SKM-1 treated with dmso at 0.1 percent for 144 hours (cell line): ENCODE measurements at regions not wholly inside any gene's neighbourhood (a gene's known extent, or its start where the extent isn't known, plus 50 kb on each side); places are given as distances from the start of the nearest gene placed in this dataset.

Experiments used
- DNase-seq: peaks from one replicate; lab custom pipeline; 2025; ENCODE audit not compliant: unreplicated experiment; lab: John Stamatoyannopoulos, UW

DNA sequence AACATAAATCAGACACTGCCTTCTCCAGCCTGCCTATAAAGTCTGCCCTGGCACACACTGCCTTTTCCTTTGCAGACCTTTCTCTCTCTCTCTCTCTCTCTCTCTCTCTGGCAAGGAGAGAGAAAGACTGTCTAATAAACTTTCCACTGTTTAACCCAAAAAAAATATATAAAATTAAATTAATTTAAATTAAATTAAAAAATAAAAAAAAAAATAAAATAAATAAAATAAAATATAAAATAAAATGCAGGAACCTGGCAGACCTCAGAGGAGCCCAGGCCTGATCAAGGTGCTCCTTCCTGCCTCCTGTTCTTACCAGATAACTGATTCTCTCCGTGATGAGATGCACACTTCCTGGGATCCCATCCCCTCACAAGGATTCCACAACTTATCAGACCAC is 103.9 kb upstream of the VASH1 start:
- no peak for DNase-seq

DNA sequence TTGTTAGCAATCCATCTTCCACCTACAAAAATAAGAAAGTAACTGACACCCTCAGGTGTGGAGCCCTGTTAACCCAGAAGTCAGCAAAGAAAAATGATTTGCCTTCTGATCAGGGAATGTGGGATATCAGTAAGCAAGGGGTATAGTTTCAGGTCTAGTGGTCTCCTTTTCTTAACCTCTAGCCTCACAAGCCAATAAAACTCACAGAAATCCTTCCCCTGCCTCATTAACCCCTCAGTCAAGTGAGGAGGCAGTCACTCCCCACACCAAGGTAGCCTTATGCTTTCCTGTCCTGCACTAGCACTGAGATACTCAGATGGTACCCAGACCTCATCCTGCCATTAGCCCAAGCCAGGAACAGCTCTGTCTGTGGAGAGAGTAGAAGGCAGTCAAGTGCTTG is 103.4 kb upstream of the VASH1 start:
- no peak for DNase-seq

DNA sequence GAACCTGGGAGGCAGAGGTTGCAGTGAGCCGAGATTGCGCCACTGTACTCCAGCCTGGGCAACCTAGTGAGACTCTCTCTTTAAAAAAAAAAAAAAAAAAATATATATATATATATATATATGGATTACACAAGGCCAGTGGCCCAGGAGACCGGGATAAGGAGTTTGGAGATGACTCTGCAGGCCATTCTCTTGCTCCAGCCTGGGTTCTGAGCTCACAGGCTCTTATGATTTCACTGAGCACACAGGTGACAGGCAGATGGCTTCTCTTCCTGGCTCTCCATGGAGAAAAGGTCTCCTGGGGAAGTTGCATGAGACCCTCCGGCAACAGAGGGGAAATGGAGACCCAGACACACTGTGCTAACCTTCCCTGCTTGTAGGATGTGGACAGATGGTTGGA is 98.7 kb upstream of the VASH1 start:
- no peak for DNase-seq

DNA sequence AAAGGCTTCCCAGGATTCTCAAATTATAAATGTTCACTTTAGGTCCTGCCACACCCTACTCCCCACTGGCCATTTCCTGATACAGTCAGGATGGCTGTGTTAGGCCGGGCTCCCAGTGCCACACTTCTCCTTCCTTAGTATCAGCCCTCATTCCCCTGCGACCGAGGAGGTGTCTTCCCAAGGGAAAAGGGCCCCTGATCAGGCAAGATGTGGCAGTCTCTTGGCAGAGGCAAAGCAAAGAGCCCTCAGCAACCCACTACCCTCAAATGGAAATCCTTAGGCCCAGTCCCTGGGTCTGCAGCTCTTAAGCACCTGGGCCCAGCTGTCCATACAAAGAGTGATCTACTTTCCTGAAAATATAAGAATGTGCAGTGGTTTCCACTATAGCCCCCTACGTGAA is 96.5 kb upstream of the VASH1 start:
- peak; percentile 4 for DNase-seq

DNA sequence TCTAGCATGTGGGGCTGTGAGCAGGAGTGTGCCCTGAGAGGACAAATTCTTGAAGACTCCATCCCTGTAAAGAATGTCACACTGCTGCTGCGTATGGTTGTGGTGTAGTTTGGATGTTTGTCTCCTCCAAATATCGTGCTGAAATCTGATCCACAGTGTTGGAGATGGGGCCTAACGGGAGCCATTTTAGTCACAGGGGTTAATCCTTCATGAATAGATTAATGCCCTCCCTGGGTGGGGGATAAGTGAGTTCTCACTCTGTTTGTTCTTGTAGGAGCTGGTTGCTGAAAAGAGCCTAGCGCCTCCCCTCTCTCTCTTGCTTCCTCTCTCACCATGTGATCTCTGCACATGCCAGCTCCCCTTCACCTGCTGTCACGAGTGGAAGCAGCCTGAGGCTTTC is 94.5 kb upstream of the VASH1 start:
- no peak for DNase-seq

DNA sequence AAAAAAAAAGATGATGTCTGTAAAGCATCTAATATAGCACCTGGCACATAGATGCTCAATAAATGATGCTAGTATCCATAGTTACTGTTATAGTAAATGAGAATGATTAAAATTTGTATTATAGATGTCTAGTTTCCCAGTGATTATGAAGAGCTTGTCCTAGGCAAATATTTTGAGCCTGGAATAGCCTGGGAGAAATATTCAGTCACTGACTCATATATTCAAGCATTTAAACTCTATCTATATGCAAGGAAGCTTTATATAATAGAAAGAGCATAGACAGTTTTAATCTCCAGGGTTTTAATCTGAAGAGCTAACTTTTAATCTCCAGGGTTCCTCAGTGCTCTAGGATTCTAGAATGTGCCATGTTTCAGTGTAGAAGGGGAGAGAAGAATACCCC is 91.5 kb upstream of the VASH1 start:
- DNase-seq: no peak

DNA sequence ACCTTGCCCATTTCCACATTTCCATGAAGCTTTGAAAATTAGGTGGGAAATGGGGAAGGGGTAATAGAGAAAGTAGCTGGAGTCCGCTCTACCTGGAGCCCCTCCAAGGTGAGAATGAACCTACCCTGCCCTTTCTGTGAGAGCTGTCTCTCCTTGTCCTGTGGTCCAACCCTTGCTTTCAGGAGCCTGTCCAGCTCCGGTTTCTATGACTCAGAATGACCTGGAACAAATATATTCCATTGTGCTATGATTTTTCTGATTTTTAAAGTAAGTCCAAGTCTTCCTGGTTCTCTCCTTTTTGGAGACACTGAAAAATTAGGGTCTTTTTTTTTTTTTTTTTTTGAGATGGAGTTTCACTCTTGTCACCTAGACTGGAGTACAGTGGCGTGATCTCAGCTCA is 89.1 kb upstream of the VASH1 start:
- no peak for DNase-seq

DNA sequence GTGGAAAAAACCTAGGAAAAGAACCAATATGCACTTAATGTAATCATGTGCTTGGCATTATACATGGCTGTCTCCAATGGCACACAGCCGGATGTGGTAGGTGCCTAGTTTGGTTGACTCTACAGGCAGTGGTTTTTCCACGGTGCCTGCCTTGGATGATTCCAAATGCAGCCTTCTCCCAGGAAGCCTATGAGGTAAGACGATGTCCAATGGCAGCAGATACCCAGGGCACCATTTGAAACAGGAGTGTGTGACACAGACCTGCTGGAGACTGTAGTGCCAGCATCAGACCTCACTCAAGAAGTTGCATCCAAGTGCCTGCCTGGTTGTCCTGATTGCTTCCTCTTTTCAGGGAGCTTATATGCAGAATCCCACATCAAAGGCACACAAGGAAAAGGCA is 88.0 kb upstream of the VASH1 start:
- no peak for DNase-seq

DNA sequence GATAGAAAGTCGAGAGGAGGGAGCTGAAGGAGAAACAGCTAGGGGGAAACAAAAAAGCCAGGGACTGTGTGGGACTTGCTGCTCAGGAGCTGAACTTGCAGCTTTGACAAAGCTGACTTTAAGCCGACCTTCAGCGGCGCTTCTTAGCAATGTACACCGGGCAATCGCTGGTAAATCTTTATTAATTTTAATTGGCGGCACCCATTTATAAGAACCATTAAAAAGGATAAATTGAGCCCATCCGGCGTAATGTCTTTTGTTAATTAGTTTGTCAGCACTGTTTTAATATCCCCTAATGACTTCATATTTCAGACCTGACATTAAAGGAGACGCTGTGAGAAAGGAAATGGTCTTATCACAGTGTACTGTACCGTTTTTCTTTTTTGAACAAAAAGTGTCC is 86.2 kb upstream of the VASH1 start:
- DNase-seq: no peak

DNA sequence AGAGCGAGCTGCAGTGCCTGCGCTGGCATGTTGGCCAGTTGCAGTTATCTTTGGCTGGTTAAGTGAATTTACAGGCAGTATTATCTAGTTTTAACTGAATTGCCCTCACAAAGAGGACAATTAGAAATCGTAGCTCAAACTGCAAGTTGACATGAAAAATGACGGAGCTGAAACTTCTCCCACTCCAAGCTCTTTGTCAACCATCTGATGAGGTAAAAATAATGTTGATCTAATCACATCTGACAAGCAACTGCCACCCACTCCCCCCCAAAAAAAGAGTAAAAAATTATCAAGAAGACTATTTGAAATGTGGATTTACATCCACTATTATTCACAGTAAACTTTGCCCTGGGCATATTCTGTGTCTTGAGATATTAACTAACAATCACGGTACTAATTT is 84.7 kb upstream of the VASH1 start:
- DNase-seq: no peak

DNA sequence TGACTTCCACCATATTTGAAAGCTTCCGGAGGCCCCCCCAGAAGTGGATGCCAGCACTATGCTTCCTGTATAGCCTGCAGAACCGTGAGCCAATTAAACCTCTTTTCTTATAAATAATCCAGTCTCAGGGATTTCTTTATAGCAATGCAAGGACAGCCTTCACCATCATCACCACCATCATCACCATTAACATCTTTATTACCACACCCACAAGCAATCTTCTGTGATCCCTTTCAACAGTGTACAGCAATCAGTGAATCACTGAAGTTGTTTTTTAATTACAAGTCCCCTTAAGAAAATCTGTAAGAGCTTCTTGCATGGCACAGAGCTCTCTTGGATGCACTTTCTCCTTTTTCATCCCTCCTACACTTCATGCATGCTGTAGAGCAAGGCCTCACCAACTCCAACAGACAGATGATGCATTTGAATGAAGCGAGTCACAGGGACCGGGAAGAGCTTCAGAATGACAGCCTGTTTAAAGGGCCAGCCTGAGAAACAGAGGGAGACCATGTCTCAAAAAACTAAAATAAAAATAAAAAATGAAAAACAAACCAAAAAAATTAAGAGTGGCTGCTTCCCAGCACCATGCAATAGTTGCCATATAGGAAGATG is 83.6 kb upstream of the VASH1 start:
- no peak for DNase-seq

DNA sequence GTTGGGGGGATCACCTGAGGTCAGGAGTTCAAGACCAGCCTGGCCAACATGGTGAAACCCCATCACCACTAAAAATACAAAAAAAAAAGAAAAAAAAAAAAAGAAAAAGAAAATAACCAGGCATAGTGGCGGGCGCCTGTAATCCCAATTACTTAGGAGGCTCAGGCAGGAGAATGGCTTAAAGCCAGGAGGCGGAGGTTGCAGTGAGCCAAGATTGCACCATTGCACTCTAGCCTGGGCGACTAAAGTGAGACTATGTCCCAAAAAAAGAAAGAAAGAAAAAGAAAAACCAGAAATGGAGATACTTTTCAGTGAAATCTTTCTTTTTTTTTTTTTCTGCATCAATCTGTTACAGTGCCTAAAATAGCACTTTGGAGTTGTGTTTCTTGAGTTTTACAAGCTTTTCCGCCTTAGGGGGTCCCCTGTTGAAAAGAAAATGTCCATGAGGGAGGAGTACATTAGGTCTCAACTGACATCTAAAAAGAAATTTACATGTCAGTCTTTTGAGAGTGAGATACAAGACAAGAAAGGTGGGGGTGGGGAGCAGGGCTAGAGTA is 82.9 kb upstream of the VASH1 start:
- DNase-seq: no peak

DNA sequence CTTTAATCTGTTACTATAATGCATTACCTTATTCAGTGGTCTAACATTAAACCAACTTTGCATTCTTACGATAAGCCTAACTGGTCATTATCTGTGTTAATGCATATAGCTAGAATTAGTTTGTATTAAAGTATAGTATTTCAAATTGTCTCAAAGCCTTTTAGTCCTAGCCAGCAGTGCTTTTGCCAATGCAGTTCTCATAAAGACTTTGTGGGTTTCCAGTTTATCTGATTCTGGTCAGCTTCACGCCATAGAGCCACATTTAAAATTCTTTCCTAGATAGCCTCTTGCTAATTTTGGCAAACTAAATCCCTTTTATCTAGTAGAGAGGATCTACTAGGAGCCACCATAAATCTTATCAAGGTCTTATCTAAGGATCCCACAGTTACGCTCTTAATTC is 78.9 kb upstream of the VASH1 start:
- no peak for DNase-seq

DNA sequence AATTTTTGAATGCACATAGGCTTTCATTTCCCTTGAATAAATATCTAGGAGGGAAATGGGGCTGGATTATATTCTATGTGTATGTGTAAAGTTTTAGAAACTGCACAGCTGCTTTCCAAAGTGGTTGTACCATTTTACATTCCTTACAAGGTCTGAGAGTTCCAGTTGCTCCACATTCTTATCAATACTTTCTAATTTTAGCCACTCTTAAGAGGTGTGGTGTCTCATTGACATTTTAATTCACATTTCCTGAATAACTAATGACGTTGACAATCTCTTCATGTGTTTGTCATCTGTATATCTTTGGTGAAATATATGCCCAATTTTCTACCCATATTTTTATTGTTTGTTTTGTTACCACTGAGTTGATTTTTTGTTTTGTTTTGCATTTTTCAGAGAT is 74.6 kb upstream of the VASH1 start:
- no peak for DNase-seq

DNA sequence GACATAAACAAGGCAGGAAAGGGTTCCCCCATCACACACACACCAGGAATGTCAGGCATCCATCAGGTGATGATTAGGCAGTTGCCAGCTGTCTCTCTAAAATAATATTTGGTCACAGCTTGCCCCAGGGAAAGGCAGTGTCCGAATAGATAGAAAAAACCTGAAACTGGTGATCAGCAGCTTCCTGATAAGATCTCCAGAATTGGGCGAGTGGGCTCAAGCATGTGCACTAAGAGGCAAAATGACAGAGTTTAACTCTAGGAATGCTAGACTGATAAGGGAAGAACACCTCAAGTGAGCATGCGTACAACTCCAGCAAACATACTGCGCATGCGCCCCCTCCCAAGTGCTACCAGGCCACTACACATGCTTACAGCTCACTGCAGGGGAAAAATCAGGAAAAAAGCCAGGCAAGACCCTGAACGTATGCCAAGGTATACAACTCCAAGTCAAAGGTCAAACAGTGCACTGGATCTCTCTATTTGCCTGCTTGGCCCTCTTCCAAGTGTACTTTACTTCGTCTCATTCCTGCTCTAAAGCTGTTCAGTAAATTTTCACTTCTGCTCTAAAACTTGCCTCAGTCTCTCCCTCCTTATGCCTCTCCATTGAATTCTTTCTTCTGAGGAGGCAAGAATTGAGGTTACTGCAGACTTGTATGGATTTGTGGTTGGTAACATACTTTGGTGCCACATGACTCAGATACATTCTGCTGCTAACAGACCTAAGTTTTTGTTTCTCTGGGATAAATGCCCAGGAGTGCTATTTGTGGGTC is 73.5 kb upstream of the VASH1 start:
- no peak for DNase-seq

DNA sequence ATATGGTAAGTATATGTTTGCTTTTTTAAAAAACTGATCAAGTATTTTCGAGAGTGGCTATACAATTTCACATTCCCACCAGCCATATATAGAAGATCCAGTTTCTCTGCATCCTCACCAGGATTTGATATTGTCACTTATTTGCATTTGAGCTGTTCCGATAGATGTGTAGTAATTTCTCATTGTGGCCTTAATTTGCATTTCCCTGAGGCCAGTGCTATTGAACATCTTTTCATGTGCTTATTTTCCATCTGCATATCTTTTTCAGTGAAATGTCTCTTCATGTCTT is 72.9 kb upstream of the VASH1 start:
- DNase-seq: no peak

DNA sequence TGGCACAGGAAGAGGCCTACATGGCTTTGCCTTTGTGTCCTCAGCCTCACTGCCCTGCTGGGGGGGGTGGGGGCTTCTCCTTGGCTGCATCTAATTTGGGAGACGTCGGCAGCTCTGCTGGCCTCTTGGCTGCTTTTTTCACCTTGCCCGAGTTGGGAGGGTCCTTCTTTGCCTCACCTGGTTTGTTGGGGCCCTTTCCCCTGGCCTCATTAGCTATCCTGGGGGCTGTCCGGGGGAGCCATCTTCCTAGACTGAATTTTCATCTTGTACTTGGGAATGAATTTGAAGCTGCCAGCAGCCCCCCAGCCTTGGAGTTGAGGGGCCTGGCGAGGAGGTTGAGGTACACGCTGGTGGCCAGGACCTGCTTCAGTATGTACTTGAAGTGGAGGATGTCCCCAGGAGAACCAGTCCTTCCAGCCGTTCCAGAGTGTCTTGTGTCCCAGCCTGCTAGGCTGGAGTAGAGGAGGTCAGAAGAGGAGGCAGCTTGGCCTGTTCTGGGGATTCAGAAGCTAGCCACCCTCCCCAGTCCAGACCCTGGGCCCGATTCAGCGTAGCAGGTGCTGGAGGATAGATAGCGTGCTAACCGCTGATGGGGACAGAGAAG is 70.7 kb upstream of the VASH1 start:
- DNase-seq: no peak

DNA sequence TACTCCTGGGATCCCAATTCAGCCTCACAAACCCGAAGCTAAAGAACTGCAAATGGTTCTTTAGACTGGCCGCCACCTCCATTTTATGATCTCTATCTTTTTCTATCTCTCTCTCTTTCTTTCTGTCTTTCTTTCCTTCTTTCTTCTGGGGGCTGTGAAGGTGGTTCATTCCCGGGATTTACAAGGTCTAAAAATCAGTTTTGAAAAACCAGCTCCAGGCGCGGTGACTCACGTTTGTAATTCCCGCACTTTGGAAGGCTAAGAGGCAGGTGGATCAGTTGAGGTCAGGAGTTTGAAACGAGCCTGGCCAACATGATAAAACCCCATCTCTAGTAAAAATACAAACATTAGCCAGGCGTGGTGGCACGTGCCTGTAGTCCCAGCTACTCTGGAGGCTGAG is 67.2 kb upstream of the VASH1 start:
- DNase-seq: no peak

DNA sequence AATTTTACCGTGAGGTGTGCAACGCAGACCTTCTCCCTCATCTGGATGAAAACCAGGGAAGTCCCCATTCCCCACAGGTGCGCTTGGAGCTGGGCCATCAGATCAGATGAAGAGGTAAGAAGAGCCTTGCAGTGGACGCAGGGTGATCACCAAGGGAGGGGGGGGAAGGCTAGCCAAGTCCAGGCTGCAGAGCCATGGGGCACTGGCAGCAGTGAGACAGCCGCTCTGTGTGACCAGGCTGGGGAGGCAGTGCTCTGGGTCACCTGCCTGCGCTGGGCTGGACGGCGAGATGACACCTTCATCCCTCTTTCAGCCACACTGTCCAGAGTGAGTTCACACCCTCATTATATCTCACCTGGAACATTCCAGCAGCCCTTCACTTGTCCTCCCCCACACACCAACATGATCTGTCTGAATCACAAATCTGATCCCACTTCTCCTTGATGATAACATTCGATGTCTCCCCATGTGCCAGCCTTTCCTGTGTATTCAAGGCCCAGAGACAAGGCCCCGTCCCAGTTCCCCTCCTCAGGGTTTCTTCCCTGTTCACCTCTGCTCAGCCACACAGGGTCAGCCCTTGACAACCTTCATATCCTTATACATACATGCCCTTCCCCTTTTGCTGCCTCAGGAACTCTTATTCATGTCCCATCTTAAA is 65.9 kb upstream of the VASH1 start:
- no peak for DNase-seq

DNA sequence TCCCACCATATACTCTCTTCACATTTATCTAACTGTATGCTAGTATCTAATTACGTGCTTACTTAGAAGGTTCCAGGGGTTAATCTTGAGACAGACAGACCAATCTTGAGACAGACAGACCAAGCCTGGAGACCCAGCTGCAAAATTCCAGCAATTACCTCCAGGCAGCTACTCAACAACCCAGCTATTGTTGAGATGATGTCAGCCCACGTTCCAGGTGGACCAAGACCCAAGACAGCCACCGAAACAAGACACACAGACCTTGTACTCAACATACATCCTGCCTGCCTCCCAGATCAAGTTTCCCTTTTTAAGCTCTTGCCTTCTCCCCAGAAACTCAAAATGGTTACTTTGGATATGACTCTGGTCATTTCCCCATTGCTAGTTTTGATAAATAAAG is 64.9 kb upstream of the VASH1 start:
- no peak for DNase-seq

DNA sequence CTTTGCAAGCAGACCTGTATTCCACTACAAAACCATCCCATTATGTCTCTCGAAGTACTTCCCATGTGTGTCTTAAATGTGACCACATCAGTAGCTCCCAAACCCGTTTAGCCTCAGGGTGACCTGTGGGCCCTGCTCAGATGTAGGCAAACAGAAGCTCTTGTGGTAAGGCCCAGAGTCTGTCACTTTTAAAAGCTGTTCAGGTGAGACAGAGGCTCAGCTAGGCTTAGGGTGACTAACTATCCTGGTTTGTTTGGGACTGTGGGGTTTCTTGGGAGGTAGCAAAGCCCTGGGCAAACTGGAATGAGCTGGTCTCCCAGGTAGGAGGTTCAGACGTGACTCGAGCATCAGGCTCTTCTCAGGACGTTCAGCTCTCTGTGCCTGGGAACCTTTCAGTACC is 64.5 kb upstream of the VASH1 start:
- no peak for DNase-seq

DNA sequence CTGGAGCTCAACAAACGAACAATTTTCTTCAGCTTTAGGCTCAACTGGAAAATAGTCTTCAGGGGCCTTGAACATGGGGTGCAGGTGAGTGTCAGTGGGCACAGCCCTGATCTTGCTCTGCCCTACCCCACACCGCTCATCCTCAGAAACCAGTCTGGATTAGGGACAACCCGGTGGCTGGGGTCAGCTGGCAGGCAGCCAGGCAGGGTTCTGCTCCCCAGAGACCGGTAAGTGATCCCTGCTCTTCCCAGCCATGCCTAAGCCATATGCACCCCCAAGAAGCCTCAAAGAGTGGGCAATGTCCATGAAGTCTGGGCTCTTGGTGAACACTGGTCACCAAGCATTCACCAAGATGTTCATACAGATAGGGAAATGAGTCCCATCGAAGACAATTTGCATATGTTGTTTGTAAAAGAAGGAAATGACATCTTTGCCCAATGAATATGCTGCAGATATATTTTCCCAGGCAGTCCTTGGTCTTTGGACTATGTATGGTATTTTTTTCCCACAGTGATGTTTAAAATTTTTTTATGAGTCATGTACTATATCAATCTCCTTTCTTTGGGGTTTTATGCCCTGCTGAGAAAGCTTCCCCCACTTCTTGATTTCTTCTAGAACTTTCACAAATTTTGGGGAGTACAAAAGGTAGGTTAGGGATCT is 63.9 kb upstream of the VASH1 start:
- DNase-seq: no peak
